ENCODE measurements at regions not wholly inside any gene's neighbourhood (a gene's known extent, or its start where the extent isn't known, plus 50 kb on each side); places are given as distances from the start of the nearest gene placed in this dataset.

- Histone ChIP-seq H3K4me1 (no peaks in the 10 kb centered on the region), H3K4me3 (no peak overlapping the region), H3K27ac (replicated peaks in 1 of 4) (no peak overlapping the region), H3K27me3 (no peaks in the 10 kb centered on the region), H3K9me3 (no peaks in the 10 kb centered on the region), H3K36me3 (no peaks in the 10 kb centered on the region)
- 79% methylated on average over 2 of the region's 2 CpGs for WGBS
- DNase-seq (ENCODE audit: extremely low spot score), result no peak
- TF ChIP-seq EP300 (IDR thresholded peaks at IDR 0.05), result no peak
- no peak for TF ChIP-seq POLR2AphosphoS5 (IDR thresholded peaks at IDR 0.05)
- TF ChIP-seq, protein P1, sequence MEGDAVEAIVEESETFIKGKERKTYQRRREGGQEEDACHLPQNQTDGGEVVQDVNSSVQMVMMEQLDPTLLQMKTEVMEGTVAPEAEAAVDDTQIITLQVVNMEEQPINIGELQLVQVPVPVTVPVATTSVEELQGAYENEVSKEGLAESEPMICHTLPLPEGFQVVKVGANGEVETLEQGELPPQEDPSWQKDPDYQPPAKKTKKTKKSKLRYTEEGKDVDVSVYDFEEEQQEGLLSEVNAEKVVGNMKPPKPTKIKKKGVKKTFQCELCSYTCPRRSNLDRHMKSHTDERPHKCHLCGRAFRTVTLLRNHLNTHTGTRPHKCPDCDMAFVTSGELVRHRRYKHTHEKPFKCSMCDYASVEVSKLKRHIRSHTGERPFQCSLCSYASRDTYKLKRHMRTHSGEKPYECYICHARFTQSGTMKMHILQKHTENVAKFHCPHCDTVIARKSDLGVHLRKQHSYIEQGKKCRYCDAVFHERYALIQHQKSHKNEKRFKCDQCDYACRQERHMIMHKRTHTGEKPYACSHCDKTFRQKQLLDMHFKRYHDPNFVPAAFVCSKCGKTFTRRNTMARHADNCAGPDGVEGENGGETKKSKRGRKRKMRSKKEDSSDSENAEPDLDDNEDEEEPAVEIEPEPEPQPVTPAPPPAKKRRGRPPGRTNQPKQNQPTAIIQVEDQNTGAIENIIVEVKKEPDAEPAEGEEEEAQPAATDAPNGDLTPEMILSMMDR (IDR thresholded peaks at IDR 0.05), result no peak
- TF ChIP-seq POLR2A (IDR thresholded peaks at IDR 0.05; ENCODE audit: low read depth), result no peak
- intact Hi-C loops (cut with DNase I), result no loop called here
Measured at GRCh38 chr10:71158902-71159301, 53.5 kb upstream of the UNC5B start.

DNA sequence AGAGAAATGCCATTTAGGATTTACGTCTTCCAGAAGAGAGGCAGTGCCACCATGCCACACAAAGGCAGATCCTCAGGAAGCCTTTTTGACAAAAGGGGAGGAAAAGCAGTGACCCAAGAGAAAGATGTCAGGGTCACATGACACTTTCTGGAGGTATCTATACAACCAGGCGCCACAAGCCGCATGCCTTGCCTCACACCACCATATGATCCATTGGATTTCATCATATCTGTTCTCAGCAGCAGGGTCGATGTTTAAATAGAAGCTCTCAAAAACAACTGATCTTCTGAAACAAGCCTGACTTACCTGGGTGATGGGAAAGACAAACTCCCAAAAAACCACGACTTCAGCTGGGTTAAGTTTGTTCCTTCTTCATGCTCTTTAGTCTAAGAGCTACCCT is 52.5 kb upstream of the UNC5B start:
- H3K4me3 ChIP-seq, result no peak overlapping the region
- H3K9me3 ChIP-seq, result no peaks in the 10 kb centered on the region
- no peak for DNase-seq (ENCODE audit: extremely low spot score)
- no peaks in the 10 kb centered on the region for H3K4me1 ChIP-seq
- intact Hi-C loops (cut with DNase I), result no loop called here
- TF ChIP-seq POLR2A (IDR thresholded peaks at IDR 0.05; ENCODE audit: low read depth) (no peak), POLR2AphosphoS5 (IDR thresholded peaks at IDR 0.05) (no peak)
- TF ChIP-seq, protein P1 (IDR thresholded peaks at IDR 0.05), result no peak
- H3K36me3 ChIP-seq, result no peaks in the 10 kb centered on the region
- 96% methylated on average over 5 of the region's 5 CpGs for WGBS
- no peak overlapping the region for H3K27ac ChIP-seq (replicated peaks in 1 of 4)
- no peaks in the 10 kb centered on the region for H3K27me3 ChIP-seq

- Histone ChIP-seq H3K27me3 (no peaks in the 10 kb centered on the region), H3K27ac (replicated peaks in 1 of 4) (no peak overlapping the region), H3K9me3 (no peaks in the 10 kb centered on the region), H3K36me3 (no peaks in the 10 kb centered on the region), H3K4me3 (no peak overlapping the region), H3K4me1 (no peaks in the 10 kb centered on the region)
- WGBS, result 73% methylated on average over 4 of the region's 4 CpGs
- DNase-seq (ENCODE audit: extremely low spot score), result no peak
- intact Hi-C loops (cut with DNase I), result no loop called here
- TF ChIP-seq, protein P1 (IDR thresholded peaks at IDR 0.05), result no peak
- TF ChIP-seq EP300 (IDR thresholded peaks at IDR 0.05) (no peak), POLR2A (IDR thresholded peaks at IDR 0.05; ENCODE audit: low read depth) (no peak), POLR2AphosphoS5 (IDR thresholded peaks at IDR 0.05) (no peak)
Measured at GRCh38 chr10:71161425-71161824, 50.9 kb upstream of the UNC5B start.
